SK-N-SH (cell line): ENCODE measurements at regions not wholly inside any gene's neighbourhood (a gene's known extent, or its start where the extent isn't known, plus 50 kb on each side); places are given as distances from the start of the nearest gene placed in this dataset.

Source experiments
- CTCF ChIA-PET: fragments of 300-600, 350-600 bp; formaldehyde crosslinking; extraction: SDS; loops from one replicate; lab custom pipeline; 2021; lab: Yijun Ruan, JAX
- POLR2A ChIA-PET: fragments of 350-600 bp; sonication (Branson Sonifier 250); formaldehyde crosslinking; extraction: SDS; loops from one replicate; lab custom pipeline; 2020; ENCODE audit warnings: antibody characterized with exemption, inconsistent platforms; lab: Yijun Ruan, JAX
- DNase-seq: peaks from one replicate; pipeline ENCODE4 v3.0.0; 2012
- H2AFZ ChIP-seq: fragments of 200-600 bp; sonication (generic); 2 replicates; pipeline ENCODE4 v1.8.1; 2016; ENCODE audit warnings: antibody characterized with exemption, mild to moderate bottlenecking, low read depth
- H3F3A ChIP-seq: fragments of 200-600 bp; sonication (generic); replicated peaks from 2 replicates; pipeline ENCODE3; 2016; ENCODE audit warnings: antibody characterized with exemption, mild to moderate bottlenecking; ENCODE audit not compliant: insufficient read depth
- H3K27ac ChIP-seq, 2 experiments: fragments of 200-500 bp in 1 of 2; fragments of 200-600 bp in 1 of 2; sonication (Bioruptor generic) in 1 of 2; sonication (generic), shearing (Covaris generic) in 1 of 2; 2 replicates each; pipeline versions ENCODE4 v1.5.1 to v1.6.1; 2014 to 2016; ENCODE audit warnings: low read depth in 2 of 2, inconsistent platforms in 1 of 2, low read length in 1 of 2, mild to moderate bottlenecking in 1 of 2, mixed read lengths in 1 of 2
- H3K27me3 ChIP-seq: fragments of 200-600 bp; sonication (generic), shearing (Covaris generic); 2 replicates; pipeline ENCODE4 v1.6.1; 2016; ENCODE audit warnings: mixed run types; ENCODE audit not compliant: insufficient read depth
- H3K36me3 ChIP-seq, 2 experiments: fragments of 200-500 bp in 1 of 2; fragments of 200-600 bp in 1 of 2; sonication (Bioruptor generic) in 1 of 2; sonication (generic) in 1 of 2; replicated peaks in 1 of 2; 2 replicates each; pipeline versions ENCODE3 to v1.5.1; 2014 to 2016; ENCODE audit warnings: low read length in 1 of 2, mild to moderate bottlenecking in 1 of 2; ENCODE audit not compliant: insufficient read depth in 2 of 2, control insufficient read depth in 1 of 2
- H3K4me1 ChIP-seq, 2 experiments: fragments of 200-500 bp in 1 of 2; fragments of 200-600 bp in 1 of 2; sonication (Bioruptor generic) in 1 of 2; sonication (generic), shearing (Covaris generic) in 1 of 2; 2 replicates each; pipeline versions ENCODE4 v1.5.1 to v1.6.1; 2014 to 2016; ENCODE audit warnings: low read depth in 1 of 2, low read length in 1 of 2, mixed run types in 1 of 2; ENCODE audit not compliant: insufficient read depth in 2 of 2, control insufficient read depth in 1 of 2
- H3K4me2 ChIP-seq: fragments of 200-600 bp; sonication (generic), shearing (Covaris generic); 2 replicates; pipeline ENCODE4 v1.6.1; 2017; ENCODE audit warnings: mixed run types
- H3K4me3 ChIP-seq, 2 experiments: fragments of 200-500 bp in 1 of 2; fragments of 200-600 bp in 1 of 2; sonication (Bioruptor generic) in 1 of 2; sonication (generic), shearing (Covaris generic) in 1 of 2; 2 replicates each; pipeline versions ENCODE4 v1.5.1 to v1.8.1; 2014 to 2016; ENCODE audit warnings: low read depth in 2 of 2, inconsistent platforms in 1 of 2, low read length in 1 of 2, mild to moderate bottlenecking in 1 of 2, mixed read lengths in 1 of 2, moderate library complexity in 1 of 2
- H3K79me2 ChIP-seq: fragments of 200-600 bp; sonication (generic); 2 replicates; pipeline ENCODE4 v1.8.1; 2017; ENCODE audit warnings: mild to moderate bottlenecking; ENCODE audit not compliant: insufficient read depth
- H3K9ac ChIP-seq: fragments of 200-600 bp; sonication (generic); 2 replicates; pipeline ENCODE4 v1.6.1; 2017; ENCODE audit warnings: mixed run types
- H3K9me2 ChIP-seq: fragments of 200-600 bp; sonication (generic); 2 replicates; pipeline ENCODE4 v1.6.1; 2017; ENCODE audit warnings: mixed run types
- H3K9me3 ChIP-seq: fragments of 200-600 bp; sonication (generic); 2 replicates; pipeline ENCODE4 v1.6.1; 2017; ENCODE audit warnings: mixed run types, mild to moderate bottlenecking, moderate library complexity
- H4K20me1 ChIP-seq: fragments of 200-600 bp; sonication (generic); 2 replicates; pipeline ENCODE4 v1.6.1; 2017; ENCODE audit warnings: mild to moderate bottlenecking, mixed run types; ENCODE audit not compliant: insufficient read depth
- ELF1 ChIP-seq: IDR thresholded peaks from 2 replicates; pipeline ENCODE4 v1.4.0; 2012
- FOSL2 ChIP-seq: IDR thresholded peaks from 2 replicates; pipeline ENCODE4 v1.4.0; 2012; ENCODE audit warnings: low read depth, mild to moderate bottlenecking, moderate library complexity, borderline replicate concordance
- FOXJ3 ChIP-seq: sonication (generic); formaldehyde crosslinking; IDR thresholded peaks from 2 replicates; pipeline ENCODE4 v1.5.1; 2020; ENCODE audit warnings: mild to moderate bottlenecking, missing genetic modification reagents
- FOXM1 ChIP-seq: IDR thresholded peaks from 2 replicates; pipeline ENCODE4 v1.4.0; 2012; ENCODE audit warnings: low read depth, mild to moderate bottlenecking
- GABPA ChIP-seq: IDR thresholded peaks from 2 replicates; pipeline ENCODE4 v1.4.0; 2012; ENCODE audit warnings: low read depth, mild to moderate bottlenecking
- JUND ChIP-seq: IDR thresholded peaks from 2 replicates; pipeline ENCODE4 v1.4.0; 2012
- MEF2A ChIP-seq: IDR thresholded peaks from 2 replicates; pipeline ENCODE4 v1.4.0; 2012; ENCODE audit warnings: low read depth, borderline replicate concordance
- MXI1 ChIP-seq: IDR thresholded peaks from 2 replicates; pipeline ENCODE4 v1.6.1; 2012; ENCODE audit warnings: mild to moderate bottlenecking, low read depth, low read length, improper control_type of control experiment
- NFIC ChIP-seq: IDR thresholded peaks from 2 replicates; pipeline ENCODE4 v1.4.0; 2012; ENCODE audit warnings: borderline replicate concordance
- POLR2AphosphoS5 ChIP-seq: IDR thresholded peaks from 2 replicates; pipeline ENCODE4 v1.6.1; 2012; ENCODE audit warnings: low read depth, low read length
- RAD21 ChIP-seq: IDR thresholded peaks from 2 replicates; pipeline ENCODE4 v1.6.1; 2012; ENCODE audit warnings: mild to moderate bottlenecking, low read length
- RCOR1 ChIP-seq: fragments of 150-350 bp; IDR thresholded peaks from 2 replicates; pipeline ENCODE4 v1.6.1; 2017; ENCODE audit warnings: antibody characterized with exemption, low read length
- RFX5 ChIP-seq: IDR thresholded peaks from 2 replicates; pipeline ENCODE4 v1.6.1; 2012; ENCODE audit warnings: mild to moderate bottlenecking, improper control_type of control experiment, low read length
- RXRA ChIP-seq: IDR thresholded peaks from 2 replicates; pipeline ENCODE4 v1.4.0; 2012; ENCODE audit warnings: low read depth, mild to moderate bottlenecking, borderline replicate concordance
- SIN3A ChIP-seq: IDR thresholded peaks from 2 replicates; pipeline ENCODE4 v1.6.1; 2012; ENCODE audit warnings: low read depth, mild to moderate bottlenecking, low read length, moderate library complexity, borderline replicate concordance
- TEAD4 ChIP-seq: IDR thresholded peaks from 2 replicates; pipeline ENCODE4 v1.4.0; 2012; ENCODE audit warnings: mild to moderate bottlenecking, borderline replicate concordance; ENCODE audit not compliant: insufficient read depth
- YY1 ChIP-seq: IDR thresholded peaks from 2 replicates; pipeline ENCODE4 v1.4.0; 2012; ENCODE audit warnings: low read depth, mild to moderate bottlenecking
- ZBTB33 ChIP-seq: IDR thresholded peaks from 2 replicates; pipeline ENCODE4 v1.4.0; 2012; ENCODE audit warnings: low read depth, borderline replicate concordance
- WGBS: methylation state at CpG from one replicate; pipeline ENCODE4 v1.1.6; 2017; ENCODE audit warnings: low lambda C conversion rate; 5-methylcytosine and 5-hydroxymethylcytosine counted together

GRCh38 chr10:108086502-108086901 is 922.0 kb upstream of the SORCS1 start:
- H3F3A ChIP-seq = no peaks in the 10 kb centered on the region
- H3K4me1 ChIP-seq = no peaks in the 10 kb centered on the region
- no peak overlapping the region for H3K27ac ChIP-seq
- no peaks in the 10 kb centered on the region for H3K36me3 ChIP-seq
- DNase-seq = no peak
- H3K27me3 ChIP-seq = no peaks in the 10 kb centered on the region
- H3K4me3 ChIP-seq = no peak overlapping the region
- POLR2A ChIA-PET = no interaction called here
- TF ChIP-seq SIN3A = no peak
- TF ChIP-seq GABPA = no peak
- no peak for TF ChIP-seq FOXJ3
- no peak for TF ChIP-seq MXI1
- no peak for TF ChIP-seq RAD21
- TF ChIP-seq FOSL2 = no peak
- TF ChIP-seq NFIC = no peak
- WGBS = 54% methylated on average over 1 of the region's 1 CpG
- no peak overlapping the region for H3K4me2 ChIP-seq
- H3K79me2 ChIP-seq = no peaks in the 10 kb centered on the region
- H3K9me3 ChIP-seq = no peaks in the 10 kb centered on the region
- H3K9me2 ChIP-seq = no peaks in the 10 kb centered on the region
- CTCF ChIA-PET = no interaction called here
- no peak overlapping the region for H2AFZ ChIP-seq
- no peaks in the 10 kb centered on the region for H4K20me1 ChIP-seq
- H3K9ac ChIP-seq = no peak overlapping the region

- H3K4me1 ChIP-seq = no peaks in the 10 kb centered on the region
- H3K9me3 ChIP-seq = no peaks in the 10 kb centered on the region
- TF ChIP-seq ZBTB33 (no peak), POLR2AphosphoS5 (no peak), TEAD4 (no peak), MEF2A (no peak), MXI1 (no peak), FOXJ3 (no peak), RXRA (no peak), JUND (no peak), RFX5 (no peak), RAD21 (no peak), RCOR1 (no peak), YY1 (no peak), NFIC (no peak), ELF1 (no peak), FOXM1 (no peak)
- TF ChIP-seq, all 33 proteins: peak for 0
- no peak for DNase-seq
- H3K36me3 ChIP-seq = no peaks in the 10 kb centered on the region
- no peak overlapping the region for H3K4me3 ChIP-seq
- no peaks in the 10 kb centered on the region for H3K27me3 ChIP-seq
- no peaks in the 10 kb centered on the region for H3F3A ChIP-seq
- H3K4me2 ChIP-seq = no peak overlapping the region
- no peaks in the 10 kb centered on the region for H4K20me1 ChIP-seq
- H3K9ac ChIP-seq = no peak overlapping the region
- ChIA-PET POLR2A (no interaction called here), CTCF (no interaction called here)
- 31% methylated on average over 1 of the region's 1 CpG for WGBS
- H2AFZ ChIP-seq = no peak overlapping the region
- H3K27ac ChIP-seq = no peak overlapping the region
- no peaks in the 10 kb centered on the region for H3K9me2 ChIP-seq
- H3K79me2 ChIP-seq = no peaks in the 10 kb centered on the region
Observed at GRCh38 chr10:108082596-108082995, 918.1 kb upstream of the SORCS1 start.
